ENCODE measurements at regions not wholly inside any gene's neighbourhood (a gene's known extent, or its start where the extent isn't known, plus 50 kb on each side); places are given as distances from the start of the nearest gene placed in this dataset.
"Not testable (repeated sequence)": the region's sequence is repeated elsewhere in the genome, so short reads cannot be mapped to it uniquely, and the experiment has no call there.

DNA sequence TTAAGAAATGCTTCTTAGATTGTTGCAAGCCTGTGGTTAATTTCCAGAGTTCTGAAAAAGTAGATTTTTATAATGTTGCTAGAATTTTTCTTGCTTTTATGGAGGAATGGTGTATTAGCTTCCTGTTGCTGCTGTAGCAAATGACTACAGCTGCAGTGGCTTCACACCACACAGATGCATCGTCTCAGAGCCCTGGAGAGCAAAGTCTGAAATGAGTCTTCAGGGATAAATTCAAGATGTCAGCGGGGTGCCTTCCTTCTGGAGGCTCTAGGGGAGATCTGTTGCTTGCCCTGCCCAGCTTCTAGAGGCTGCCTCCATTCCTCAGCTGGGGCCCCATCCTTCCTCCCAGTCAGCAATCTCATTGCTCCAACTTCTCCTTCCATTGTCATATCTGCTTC lies 187.8 kb downstream of the ZNF516 start:
- DNase-seq (ENCODE audit: low read depth, low spot score) = no peak

GRCh38 chr18:76306685-76307292 lies 188.3 kb downstream of the ZNF516 start:
- no peak for DNase-seq (ENCODE audit: low read depth, low spot score)

- no peak for DNase-seq (ENCODE audit: low read depth, low spot score)
Observed at GRCh38 chr18:76285866-76286265, 209.2 kb downstream of the ZNF516 start.

DNA sequence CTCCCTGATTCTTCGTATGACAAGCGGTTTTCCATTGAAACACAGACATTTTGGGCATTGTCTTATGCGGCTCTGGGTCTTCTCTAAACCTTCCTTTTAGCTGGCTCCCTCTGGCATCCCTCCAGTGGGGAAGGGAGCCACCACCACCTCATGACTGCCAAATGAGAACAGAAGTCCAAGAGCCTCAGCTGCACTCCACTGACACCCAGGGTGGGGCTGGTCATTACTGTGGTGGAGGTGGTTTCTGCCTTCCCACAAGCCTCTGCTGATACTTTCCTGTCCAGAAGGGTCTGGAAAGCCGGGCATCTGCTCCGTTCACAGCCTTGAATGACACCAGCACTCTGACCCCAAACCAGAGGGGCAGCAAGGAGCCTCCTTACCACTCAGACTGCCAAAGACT lies 213.5 kb downstream of the ZNF516 start:
- no peak for DNase-seq (ENCODE audit: low read depth, low spot score)

DNA sequence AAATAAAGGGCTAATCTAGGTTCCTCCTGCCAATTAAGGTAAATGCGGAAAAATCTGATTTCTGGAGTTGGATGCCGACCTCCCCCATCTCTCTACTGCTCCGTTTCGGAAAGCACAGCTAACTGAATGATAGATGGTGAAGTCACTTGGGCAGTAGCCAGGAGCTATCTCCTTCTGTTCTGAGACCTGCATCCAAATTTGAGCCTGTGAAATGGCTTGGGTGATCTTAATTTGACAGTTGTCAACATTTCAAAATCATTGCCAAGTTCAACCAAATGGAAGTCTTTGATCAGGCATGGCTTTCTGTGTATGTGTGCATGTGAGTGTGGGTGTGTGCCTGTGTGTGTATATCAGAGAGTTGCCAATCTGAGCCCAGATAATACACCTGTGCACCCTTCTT lies 217.2 kb downstream of the ZNF516 start:
- no peak for DNase-seq (ENCODE audit: low read depth, low spot score)

DNA sequence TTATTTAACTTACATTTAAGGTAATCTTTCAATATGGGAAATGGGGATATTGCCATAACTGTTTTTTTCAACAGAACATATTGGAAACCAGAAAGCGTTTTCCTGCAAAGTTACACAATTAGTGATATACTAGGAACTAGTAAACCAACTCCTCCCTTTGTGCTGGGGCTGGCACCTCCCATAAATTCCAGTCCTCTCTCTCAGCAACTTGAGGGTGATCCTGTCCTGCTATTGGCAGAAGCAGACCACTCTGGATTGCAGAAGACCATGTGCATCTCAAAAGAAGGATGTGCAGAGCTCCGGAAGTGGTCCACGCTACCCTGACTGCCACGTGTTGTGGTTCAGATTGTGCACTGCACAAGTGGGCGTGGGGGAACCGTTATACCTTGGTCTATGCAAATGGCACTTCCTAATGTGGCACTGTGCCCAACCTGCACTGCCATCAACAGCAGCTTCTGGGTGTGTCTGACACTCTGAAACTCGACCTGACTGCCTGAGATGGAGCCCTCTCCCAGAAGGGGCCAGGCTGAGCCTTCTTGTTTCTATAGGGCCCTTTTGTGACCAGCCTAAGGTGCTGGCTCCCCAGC lies 219.2 kb downstream of the ZNF516 start:
- DNase-seq (ENCODE audit: low read depth, low spot score) = no peak

DNA sequence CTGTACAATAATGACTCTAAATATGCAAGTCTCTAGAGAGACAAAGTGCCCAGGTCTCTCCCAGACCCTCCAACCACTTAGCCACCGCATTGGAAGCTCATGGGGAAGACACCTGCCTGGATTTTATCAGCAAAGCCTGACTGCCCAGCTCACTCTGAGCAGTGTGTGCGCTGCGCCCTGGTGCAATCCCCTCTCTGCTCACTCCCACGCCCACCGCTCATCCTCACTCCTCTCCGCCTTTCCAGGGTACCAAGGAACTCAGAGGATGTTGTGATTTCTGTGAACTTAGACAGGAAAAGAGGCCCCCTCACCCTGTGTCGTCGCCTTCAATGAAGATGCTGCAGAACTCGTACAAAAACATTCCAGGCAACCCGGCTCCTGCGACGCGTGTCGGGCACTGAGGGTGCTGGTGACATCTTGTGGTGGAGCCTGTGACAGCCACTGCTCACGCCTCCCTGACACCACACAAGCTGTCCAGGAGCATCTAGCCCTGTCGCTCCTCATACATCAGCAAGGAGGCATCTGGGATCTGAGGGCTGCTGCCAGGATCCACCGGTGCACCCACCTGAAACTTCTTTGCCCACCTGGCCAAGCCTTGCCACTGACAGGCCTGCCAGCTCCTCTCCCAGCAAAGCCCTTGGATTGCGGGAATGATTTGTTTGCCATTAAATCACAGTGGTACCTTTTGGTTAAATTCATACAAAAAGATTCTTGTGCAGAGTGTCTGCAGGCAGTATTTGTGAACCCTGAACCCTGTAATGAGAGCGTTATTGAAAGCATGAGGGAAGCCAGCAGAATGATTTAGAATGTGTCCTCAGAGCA lies 220.4 kb downstream of the ZNF516 start:
- DNase-seq (ENCODE audit: low read depth, low spot score) = no peak

GRCh38 chr18:76273956-76274355 lies 221.1 kb downstream of the ZNF516 start:
- no peak for DNase-seq (ENCODE audit: low read depth, low spot score)

DNA sequence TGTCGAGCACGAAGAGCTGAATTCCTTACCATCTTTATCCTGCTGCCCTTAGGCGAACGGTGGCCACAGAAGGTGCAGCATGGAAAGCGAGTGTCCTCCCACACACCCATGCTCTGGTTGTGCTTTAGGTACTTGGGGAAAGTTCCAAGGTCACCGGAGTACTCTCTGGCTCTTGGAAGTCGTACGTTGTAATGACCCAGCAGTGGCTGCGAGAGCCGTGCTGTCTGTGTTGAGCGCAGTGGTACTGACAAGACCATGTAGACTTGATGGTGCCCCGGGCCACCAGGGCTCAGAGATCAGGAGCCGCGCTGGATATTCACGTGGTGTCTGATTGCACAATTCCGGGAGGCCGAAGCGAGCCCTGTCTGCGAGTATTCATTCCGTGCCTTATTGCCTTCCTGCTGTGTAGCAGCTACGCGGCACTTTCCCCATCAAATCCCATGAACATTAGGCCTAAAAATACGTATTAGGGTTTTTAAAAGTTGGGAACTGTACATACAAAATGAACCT lies 222.0 kb downstream of the ZNF516 start:
- DNase-seq (ENCODE audit: low read depth, low spot score) = no peak

DNA sequence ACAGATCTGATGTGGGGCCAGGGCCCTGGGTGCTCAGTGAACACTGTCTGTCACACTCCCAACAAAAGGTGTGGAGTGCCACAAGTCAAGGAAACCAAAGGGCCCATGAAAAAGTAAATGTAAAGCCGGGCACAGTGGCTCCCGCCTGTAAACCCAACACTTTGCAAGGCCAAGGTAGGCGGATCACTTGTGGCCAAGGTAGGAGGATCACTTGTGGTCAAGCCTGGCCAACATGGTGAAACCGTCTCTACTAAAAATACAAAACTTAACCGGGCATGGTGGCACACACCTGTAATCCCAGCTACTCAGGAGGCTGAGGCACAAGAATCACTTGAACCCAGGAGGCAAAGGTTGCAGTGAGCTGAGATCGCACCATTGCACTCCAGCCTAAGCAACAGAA lies 227.6 kb downstream of the ZNF516 start:
- not testable (repeated sequence) for DNase-seq (ENCODE audit: low read depth, low spot score)

GRCh38 chr18:76266236-76266991 lies 228.6 kb downstream of the ZNF516 start:
- no peak for DNase-seq (ENCODE audit: low read depth, low spot score)

GRCh38 chr18:76265497-76266235 lies 229.4 kb downstream of the ZNF516 start:
- DNase-seq (ENCODE audit: low read depth, low spot score) = no peak

DNA sequence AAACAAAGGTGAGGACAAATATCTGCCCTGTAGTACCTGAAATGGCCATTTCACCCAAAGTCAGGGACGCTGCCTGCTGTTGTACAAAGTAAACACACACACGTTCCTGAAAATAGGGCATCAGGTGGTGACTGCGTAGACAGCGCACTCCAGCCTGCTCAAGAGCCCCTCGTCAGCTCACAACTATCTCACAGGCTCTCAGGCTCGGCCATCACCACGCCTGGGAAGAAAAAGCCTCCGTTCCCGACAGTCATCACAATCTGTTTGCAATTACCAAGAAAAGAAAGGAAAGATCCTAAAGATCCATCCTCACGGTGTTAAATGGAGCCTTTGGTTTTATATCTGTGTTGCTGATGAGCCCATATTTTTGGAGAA lies 230.2 kb downstream of the ZNF516 start:
- DNase-seq (ENCODE audit: low read depth, low spot score) = no peak

GRCh38 chr18:76264198-76264875 lies 230.7 kb downstream of the ZNF516 start:
- no peak for DNase-seq (ENCODE audit: low read depth, low spot score)

GRCh38 chr18:76263046-76264005 lies 231.7 kb downstream of the ZNF516 start:
- DNase-seq (ENCODE audit: low read depth, low spot score) = no peak

- no peak for DNase-seq (ENCODE audit: low read depth, low spot score)
Observed at GRCh38 chr18:76260941-76261472, 234.0 kb downstream of the ZNF516 start.

DNA sequence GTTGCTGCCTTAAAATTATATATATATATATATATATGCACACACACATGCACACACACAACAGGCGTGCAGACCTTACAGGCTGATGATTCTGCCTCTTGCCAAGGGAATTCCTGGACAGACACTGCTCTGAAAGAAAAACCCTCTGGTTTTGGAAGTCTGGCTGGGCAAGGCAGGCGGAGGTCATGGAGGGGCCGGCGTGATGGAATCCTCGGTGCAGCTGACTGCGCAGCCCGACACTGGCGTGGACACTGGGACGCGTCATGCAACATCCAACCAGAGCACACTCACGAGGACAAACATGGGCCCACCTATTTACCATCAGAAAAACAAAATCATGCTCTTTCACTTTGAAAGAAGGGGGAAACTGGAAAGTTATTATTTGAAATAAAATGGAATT lies 235.3 kb downstream of the ZNF516 start:
- no peak for DNase-seq (ENCODE audit: low read depth, low spot score)

DNA sequence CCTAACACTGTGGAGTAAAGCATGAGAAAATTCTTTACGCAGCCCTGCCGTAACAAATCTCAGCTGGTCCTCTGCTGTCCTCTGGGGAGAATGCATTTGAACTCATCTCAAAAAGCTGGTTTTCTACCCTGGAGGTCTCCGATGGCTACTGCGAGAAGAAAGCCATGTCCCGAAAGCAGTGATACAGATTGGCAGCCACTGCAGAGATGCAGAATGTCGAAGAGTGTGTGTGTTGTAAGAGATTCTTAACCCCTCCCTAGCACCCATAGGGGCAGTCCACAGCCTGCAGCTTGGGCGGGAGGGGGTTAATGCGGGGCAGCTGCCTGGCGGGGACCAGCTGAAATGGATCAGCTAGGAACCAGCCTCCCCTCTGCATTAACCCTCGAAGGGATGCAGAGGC lies 235.9 kb downstream of the ZNF516 start:
- DNase-seq (ENCODE audit: low read depth, low spot score) = no peak

DNA sequence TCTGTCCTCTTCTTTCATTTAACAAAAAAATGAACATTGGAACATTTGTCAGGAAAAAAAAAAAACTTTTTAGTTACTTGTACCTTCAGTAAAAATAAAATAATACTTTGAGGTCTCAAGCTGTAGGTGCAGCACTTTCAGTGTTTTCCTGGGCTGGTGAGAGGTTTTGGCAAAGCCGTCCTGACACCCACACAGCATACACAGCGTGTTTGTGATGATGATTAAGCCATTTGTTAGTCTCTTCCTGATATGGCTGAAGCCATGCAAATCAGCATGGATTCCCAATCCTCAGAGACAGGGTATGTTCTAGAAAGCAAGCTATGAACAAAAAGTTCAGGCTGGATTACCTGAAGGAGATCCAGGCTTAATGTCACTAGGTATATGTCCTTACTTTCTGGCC lies 236.8 kb downstream of the ZNF516 start:
- no peak for DNase-seq (ENCODE audit: low read depth, low spot score)

Data from iPS DF 19.7 (cell line).